WTC11 (cell line): ENCODE measurements at regions not wholly inside any gene's neighbourhood (a gene's known extent, or its start where the extent isn't known, plus 50 kb on each side); places are given as distances from the start of the nearest gene placed in this dataset.

Experiments
- ATAC-seq: fragments of 200-7000 bp; cut with Tn5 transposase; 2 replicates; pipeline ENCODE4 v1.10.0; 2021; ENCODE audit warnings: mild to moderate bottlenecking, moderate library complexity
- CTCF ChIA-PET: fragments of 300-600 bp; sonication (Branson Sonifier 250); formaldehyde crosslinking; loops from one replicate; lab custom pipeline; 2021; ENCODE audit warnings: antibody characterized with exemption; lab: Charles Lee
- POLR2A ChIA-PET: fragments of 350-600 bp; sonication (Branson Sonifier 250); formaldehyde crosslinking; loops from one replicate; lab custom pipeline; 2021; ENCODE audit warnings: antibody characterized with exemption; lab: Charles Lee
- DNase-seq: peaks from one replicate; pipeline ENCODE4 v3.0.0; 2021; ENCODE audit warnings: low spot score
- H3K27ac Mint-ChIP-seq: 2 replicates; pipeline ENCODE4 v1.8.0; 2021; ENCODE audit warnings: mixed read lengths
- H3K27me3 Mint-ChIP-seq: 2 replicates; pipeline ENCODE4 v1.8.0; 2021; ENCODE audit warnings: low read depth, mild to moderate bottlenecking, moderate library complexity, mixed read lengths
- H3K36me3 Mint-ChIP-seq: 2 replicates; pipeline ENCODE4 v1.8.0; 2021; ENCODE audit warnings: mixed read lengths
- H3K4me1 Mint-ChIP-seq: 2 replicates; pipeline ENCODE4 v1.8.0; 2022; ENCODE audit warnings: mixed read lengths
- H3K4me3 Mint-ChIP-seq: 2 replicates; pipeline ENCODE4 v1.8.0; 2021; ENCODE audit warnings: mild to moderate bottlenecking, moderate library complexity, mixed read lengths
- H3K9me3 Mint-ChIP-seq: 2 replicates; pipeline ENCODE4 v1.8.0; 2021; ENCODE audit warnings: mixed read lengths
- CREM ChIP-seq: sonication (generic); formaldehyde crosslinking; IDR thresholded peaks from 2 replicates; pipeline ENCODE4 v1.8.1; 2022; ENCODE audit warnings: mild to moderate bottlenecking, missing genetic modification reagents, moderate library complexity
- EMX1 ChIP-seq: fragments of 250-450 bp; sonication (Bioruptor Pico); IDR thresholded peaks from 2 replicates; pipeline ENCODE4 v1.8.0; 2021; ENCODE audit warnings: mild to moderate bottlenecking
- ESRRA ChIP-seq: sonication (generic); formaldehyde crosslinking; IDR thresholded peaks from 2 replicates; pipeline ENCODE4 v1.8.1; 2022; ENCODE audit warnings: mild to moderate bottlenecking, missing genetic modification reagents, borderline replicate concordance
- FOXP1 ChIP-seq: sonication (generic); formaldehyde crosslinking; IDR thresholded peaks from 2 replicates; pipeline ENCODE4 v1.8.0; 2022; ENCODE audit warnings: missing genetic modification reagents, mild to moderate bottlenecking, moderate library complexity, borderline replicate concordance
- MXD4 ChIP-seq: fragments of 250-450 bp; sonication (Bioruptor Pico); IDR thresholded peaks from 2 replicates; pipeline ENCODE4 v1.8.0; 2021; ENCODE audit warnings: mild to moderate bottlenecking, moderate library complexity, borderline replicate concordance
- NFYB ChIP-seq: sonication (generic); formaldehyde crosslinking; conservative IDR thresholded peaks from 2 replicates; pipeline ENCODE4 v1.8.0; 2022; ENCODE audit warnings: low read depth, missing genetic modification reagents
- NR1H2 ChIP-seq: sonication (generic); formaldehyde crosslinking; IDR thresholded peaks from 2 replicates; pipeline ENCODE4 v1.9.0; 2021; ENCODE audit warnings: mild to moderate bottlenecking, moderate library complexity, missing genetic modification reagents
- NR2C2 ChIP-seq: sonication (generic); formaldehyde crosslinking; IDR thresholded peaks from 2 replicates; pipeline ENCODE4 v1.8.0; 2022; ENCODE audit warnings: mild to moderate bottlenecking, missing genetic modification reagents
- NR3C1 ChIP-seq: sonication (generic); formaldehyde crosslinking; conservative IDR thresholded peaks from 2 replicates; pipeline ENCODE4 v1.8.1; 2023; ENCODE audit warnings: low read depth, mild to moderate bottlenecking, missing genetic modification reagents
- PRRX2 ChIP-seq: fragments of 250-450 bp; sonication (Bioruptor Pico); IDR thresholded peaks from 2 replicates; pipeline ENCODE4 v1.8.0; 2021; ENCODE audit warnings: mild to moderate bottlenecking
- RELA ChIP-seq: sonication (generic); formaldehyde crosslinking; IDR thresholded peaks from 2 replicates; pipeline ENCODE4 v1.8.1; 2022; ENCODE audit warnings: missing genetic modification reagents, mild to moderate bottlenecking, borderline replicate concordance
- SMAD3 ChIP-seq: sonication (generic); formaldehyde crosslinking; IDR thresholded peaks from 2 replicates; pipeline ENCODE4 v1.8.0; 2022; ENCODE audit warnings: missing genetic modification reagents, mild to moderate bottlenecking, borderline replicate concordance
- SMAD4 ChIP-seq: sonication (generic); formaldehyde crosslinking; IDR thresholded peaks from 2 replicates; pipeline ENCODE4 v1.8.0; 2022; ENCODE audit warnings: mild to moderate bottlenecking, missing genetic modification reagents
- TCF7 ChIP-seq: sonication (generic); formaldehyde crosslinking; IDR thresholded peaks from 2 replicates; pipeline ENCODE4 v1.8.0; 2022; ENCODE audit warnings: mild to moderate bottlenecking, low read depth, missing genetic modification reagents, moderate library complexity
- ZBTB21 ChIP-seq: sonication (generic); formaldehyde crosslinking; IDR thresholded peaks from 2 replicates; pipeline ENCODE4 v1.8.1; 2023; ENCODE audit warnings: mild to moderate bottlenecking, missing genetic modification reagents, borderline replicate concordance
- ZNF317 ChIP-seq: sonication (generic); formaldehyde crosslinking; IDR thresholded peaks from 2 replicates; pipeline ENCODE4 v1.8.1; 2023; ENCODE audit warnings: low read depth, mild to moderate bottlenecking, moderate library complexity, missing genetic modification reagents, borderline replicate concordance
- TF ChIP-seq, protein P1 (sequence below): sonication (generic); formaldehyde crosslinking; IDR thresholded peaks from 2 replicates; pipeline ENCODE4 v1.8.0; 2022; ENCODE audit warnings: mild to moderate bottlenecking, missing genetic modification reagents
- TF ChIP-seq, protein P2 (sequence below): fragments of 250-450 bp; sonication (Bioruptor Pico); IDR thresholded peaks from 2 replicates; pipeline ENCODE4 v1.9.0; 2021; ENCODE audit warnings: moderate library complexity, mild to moderate bottlenecking, inconsistent platforms, borderline replicate concordance
- TF ChIP-seq, protein P3 (sequence below): sonication (generic); formaldehyde crosslinking; IDR thresholded peaks from 2 replicates; pipeline ENCODE4 v1.8.1; 2023; ENCODE audit warnings: mild to moderate bottlenecking, missing genetic modification reagents, moderate library complexity
- TF ChIP-seq, protein P4 (sequence below): sonication (generic); formaldehyde crosslinking; IDR thresholded peaks from 2 replicates; pipeline ENCODE4 v1.8.1; 2022; ENCODE audit warnings: low read depth, missing genetic modification reagents, borderline replicate concordance
- TF ChIP-seq, protein P5 (sequence below): sonication (generic); formaldehyde crosslinking; conservative IDR thresholded peaks from 2 replicates; pipeline ENCODE4 v1.8.1; 2022; ENCODE audit warnings: mild to moderate bottlenecking, missing genetic modification reagents
- TF ChIP-seq, protein P6 (sequence below): sonication (generic); formaldehyde crosslinking; IDR thresholded peaks from 2 replicates; pipeline ENCODE4 v1.8.1; 2022; ENCODE audit warnings: low read depth, mild to moderate bottlenecking, moderate library complexity, missing genetic modification reagents, borderline replicate concordance
- TF ChIP-seq, protein P7 (sequence below): sonication (generic); formaldehyde crosslinking; IDR thresholded peaks from 2 replicates; pipeline ENCODE4 v1.8.1; 2022; ENCODE audit warnings: mild to moderate bottlenecking, moderate library complexity, missing genetic modification reagents
- TF ChIP-seq, protein P8 (sequence below): sonication (generic); formaldehyde crosslinking; IDR thresholded peaks from 2 replicates; pipeline ENCODE4 v1.8.0; 2022; ENCODE audit warnings: mild to moderate bottlenecking, missing genetic modification reagents
- TF ChIP-seq, protein P9 (sequence below): sonication (generic); formaldehyde crosslinking; IDR thresholded peaks from 2 replicates; pipeline ENCODE4 v1.8.0; 2023; ENCODE audit warnings: mild to moderate bottlenecking, missing genetic modification reagents

DNA sequence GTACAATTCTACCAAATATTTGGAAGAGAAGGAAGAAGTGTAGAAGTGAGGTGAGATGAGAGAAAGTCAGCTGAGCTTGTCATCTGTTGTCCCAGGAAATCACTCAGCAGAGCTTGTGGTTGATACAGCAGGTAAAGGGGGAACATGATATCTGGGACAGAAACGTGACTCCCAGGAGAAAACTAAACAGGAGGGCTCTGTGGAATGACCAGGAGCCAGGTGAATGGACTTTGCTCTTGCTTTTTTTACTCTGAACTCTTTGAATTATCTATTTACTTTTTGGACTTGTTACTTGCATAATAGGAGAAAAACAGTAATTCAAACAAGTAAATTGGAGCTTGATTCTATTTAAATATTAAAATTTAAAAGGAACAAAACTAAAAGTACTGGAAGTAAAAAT, 555.6 kb upstream of the FRG1 start:
- Mint-ChIP-seq H3K27ac (no peak overlapping the region), H3K4me1 (no peaks in the 10 kb centered on the region), H3K9me3 (peaks cover 38% of the 10 kb centered on the region), H3K27me3 (no peaks in the 10 kb centered on the region), H3K4me3 (no peak overlapping the region), H3K36me3 (peaks cover 13% of the 10 kb centered on the region)
- ChIA-PET CTCF (no interaction called here), POLR2A (no interaction called here)
- no peak for TF ChIP-seq ZBTB21
- TF ChIP-seq, protein P1, sequence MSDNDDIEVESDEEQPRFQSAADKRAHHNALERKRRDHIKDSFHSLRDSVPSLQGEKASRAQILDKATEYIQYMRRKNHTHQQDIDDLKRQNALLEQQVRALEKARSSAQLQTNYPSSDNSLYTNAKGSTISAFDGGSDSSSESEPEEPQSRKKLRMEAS: no peak
- TF ChIP-seq, protein P2, sequence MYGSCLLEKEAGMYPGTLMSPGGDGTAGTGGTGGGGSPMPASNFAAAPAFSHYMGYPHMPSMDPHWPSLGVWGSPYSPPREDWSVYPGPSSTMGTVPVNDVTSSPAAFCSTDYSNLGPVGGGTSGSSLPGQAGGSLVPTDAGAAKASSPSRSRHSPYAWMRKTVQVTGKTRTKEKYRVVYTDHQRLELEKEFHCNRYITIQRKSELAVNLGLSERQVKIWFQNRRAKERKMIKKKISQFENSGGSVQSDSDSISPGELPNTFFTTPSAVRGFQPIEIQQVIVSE (CRISPR knock-in tag): no peak
- no peak for TF ChIP-seq NR1H2
- TF ChIP-seq FOXP1: no peak
- TF ChIP-seq ZNF317: no peak
- TF ChIP-seq ESRRA: no peak
- TF ChIP-seq, protein P3, sequence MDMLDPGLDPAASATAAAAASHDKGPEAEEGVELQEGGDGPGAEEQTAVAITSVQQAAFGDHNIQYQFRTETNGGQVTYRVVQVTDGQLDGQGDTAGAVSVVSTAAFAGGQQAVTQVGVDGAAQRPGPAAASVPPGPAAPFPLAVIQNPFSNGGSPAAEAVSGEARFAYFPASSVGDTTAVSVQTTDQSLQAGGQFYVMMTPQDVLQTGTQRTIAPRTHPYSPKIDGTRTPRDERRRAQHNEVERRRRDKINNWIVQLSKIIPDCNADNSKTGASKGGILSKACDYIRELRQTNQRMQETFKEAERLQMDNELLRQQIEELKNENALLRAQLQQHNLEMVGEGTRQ (CRISPR knock-in tag): no peak
- TF ChIP-seq MXD4 (CRISPR knock-in tag): no peak
- no peak for TF ChIP-seq NR2C2 (CRISPR knock-in tag)
- no peak for TF ChIP-seq NFYB (CRISPR knock-in tag)
- TF ChIP-seq, protein P4, sequence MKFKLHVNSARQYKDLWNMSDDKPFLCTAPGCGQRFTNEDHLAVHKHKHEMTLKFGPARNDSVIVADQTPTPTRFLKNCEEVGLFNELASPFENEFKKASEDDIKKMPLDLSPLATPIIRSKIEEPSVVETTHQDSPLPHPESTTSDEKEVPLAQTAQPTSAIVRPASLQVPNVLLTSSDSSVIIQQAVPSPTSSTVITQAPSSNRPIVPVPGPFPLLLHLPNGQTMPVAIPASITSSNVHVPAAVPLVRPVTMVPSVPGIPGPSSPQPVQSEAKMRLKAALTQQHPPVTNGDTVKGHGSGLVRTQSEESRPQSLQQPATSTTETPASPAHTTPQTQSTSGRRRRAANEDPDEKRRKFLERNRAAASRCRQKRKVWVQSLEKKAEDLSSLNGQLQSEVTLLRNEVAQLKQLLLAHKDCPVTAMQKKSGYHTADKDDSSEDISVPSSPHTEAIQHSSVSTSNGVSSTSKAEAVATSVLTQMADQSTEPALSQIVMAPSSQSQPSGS (CRISPR knock-in tag): no peak
- TF ChIP-seq, protein P5, sequence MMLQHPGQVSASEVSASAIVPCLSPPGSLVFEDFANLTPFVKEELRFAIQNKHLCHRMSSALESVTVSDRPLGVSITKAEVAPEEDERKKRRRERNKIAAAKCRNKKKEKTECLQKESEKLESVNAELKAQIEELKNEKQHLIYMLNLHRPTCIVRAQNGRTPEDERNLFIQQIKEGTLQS (CRISPR knock-in tag): no peak
- TF ChIP-seq, protein P6, sequence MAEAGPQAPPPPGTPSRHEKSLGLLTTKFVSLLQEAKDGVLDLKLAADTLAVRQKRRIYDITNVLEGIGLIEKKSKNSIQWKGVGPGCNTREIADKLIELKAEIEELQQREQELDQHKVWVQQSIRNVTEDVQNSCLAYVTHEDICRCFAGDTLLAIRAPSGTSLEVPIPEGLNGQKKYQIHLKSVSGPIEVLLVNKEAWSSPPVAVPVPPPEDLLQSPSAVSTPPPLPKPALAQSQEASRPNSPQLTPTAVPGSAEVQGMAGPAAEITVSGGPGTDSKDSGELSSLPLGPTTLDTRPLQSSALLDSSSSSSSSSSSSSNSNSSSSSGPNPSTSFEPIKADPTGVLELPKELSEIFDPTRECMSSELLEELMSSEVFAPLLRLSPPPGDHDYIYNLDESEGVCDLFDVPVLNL (CRISPR knock-in tag): no peak
- TF ChIP-seq CREM: no peak
- TF ChIP-seq SMAD4 (CRISPR knock-in tag): no peak
- TF ChIP-seq TCF7 (CRISPR knock-in tag): no peak
- TF ChIP-seq, protein P7, sequence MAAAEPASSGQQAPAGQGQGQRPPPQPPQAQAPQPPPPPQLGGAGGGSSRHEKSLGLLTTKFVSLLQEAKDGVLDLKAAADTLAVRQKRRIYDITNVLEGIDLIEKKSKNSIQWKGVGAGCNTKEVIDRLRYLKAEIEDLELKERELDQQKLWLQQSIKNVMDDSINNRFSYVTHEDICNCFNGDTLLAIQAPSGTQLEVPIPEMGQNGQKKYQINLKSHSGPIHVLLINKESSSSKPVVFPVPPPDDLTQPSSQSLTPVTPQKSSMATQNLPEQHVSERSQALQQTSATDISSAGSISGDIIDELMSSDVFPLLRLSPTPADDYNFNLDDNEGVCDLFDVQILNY (CRISPR knock-in tag): no peak
- TF ChIP-seq, protein P8, sequence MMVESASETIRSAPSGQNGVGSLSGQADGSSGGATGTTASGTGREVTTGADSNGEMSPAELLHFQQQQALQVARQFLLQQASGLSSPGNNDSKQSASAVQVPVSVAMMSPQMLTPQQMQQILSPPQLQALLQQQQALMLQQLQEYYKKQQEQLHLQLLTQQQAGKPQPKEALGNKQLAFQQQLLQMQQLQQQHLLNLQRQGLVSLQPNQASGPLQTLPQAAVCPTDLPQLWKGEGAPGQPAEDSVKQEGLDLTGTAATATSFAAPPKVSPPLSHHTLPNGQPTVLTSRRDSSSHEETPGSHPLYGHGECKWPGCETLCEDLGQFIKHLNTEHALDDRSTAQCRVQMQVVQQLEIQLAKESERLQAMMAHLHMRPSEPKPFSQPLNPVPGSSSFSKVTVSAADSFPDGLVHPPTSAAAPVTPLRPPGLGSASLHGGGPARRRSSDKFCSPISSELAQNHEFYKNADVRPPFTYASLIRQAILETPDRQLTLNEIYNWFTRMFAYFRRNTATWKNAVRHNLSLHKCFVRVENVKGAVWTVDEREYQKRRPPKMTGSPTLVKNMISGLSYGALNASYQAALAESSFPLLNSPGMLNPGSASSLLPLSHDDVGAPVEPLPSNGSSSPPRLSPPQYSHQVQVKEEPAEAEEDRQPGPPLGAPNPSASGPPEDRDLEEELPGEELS: no peak
- no peak for DNase-seq
- ATAC-seq: no peak

DNA sequence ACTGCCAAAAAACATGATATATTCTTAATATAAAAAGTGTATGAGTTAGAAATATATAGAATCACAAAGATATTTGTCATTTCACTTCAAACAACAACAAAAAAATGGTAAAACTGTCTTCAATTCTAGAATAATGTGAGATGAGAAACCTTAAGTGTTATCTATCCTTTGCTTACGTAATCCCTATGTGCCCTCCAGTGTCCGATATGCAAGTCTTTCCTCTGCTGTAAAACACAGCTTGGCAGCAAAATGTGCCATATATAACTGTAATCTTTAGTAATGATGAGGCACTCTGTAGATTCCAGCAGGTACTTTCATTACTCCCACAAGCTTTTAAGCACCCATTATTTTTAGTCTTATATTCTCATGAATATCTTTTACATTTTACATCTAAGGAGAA, 555.1 kb upstream of the FRG1 start:
- CTCF ChIA-PET: no interaction called here
- DNase-seq (no peak), ATAC-seq (no peak)
- Mint-ChIP-seq H3K27ac (no peak overlapping the region), H3K27me3 (no peaks in the 10 kb centered on the region), H3K4me3 (no peak overlapping the region), H3K4me1 (no peaks in the 10 kb centered on the region), H3K9me3 (peaks cover 42% of the 10 kb centered on the region), H3K36me3 (peaks cover 13% of the 10 kb centered on the region)
- POLR2A ChIA-PET: no interaction called here
- TF ChIP-seq EMX1 (no peak), NR3C1 (CRISPR knock-in tag) (no peak), SMAD3 (CRISPR knock-in tag) (no peak), PRRX2 (no peak), RELA (CRISPR knock-in tag) (no peak)
- TF ChIP-seq, protein P9, sequence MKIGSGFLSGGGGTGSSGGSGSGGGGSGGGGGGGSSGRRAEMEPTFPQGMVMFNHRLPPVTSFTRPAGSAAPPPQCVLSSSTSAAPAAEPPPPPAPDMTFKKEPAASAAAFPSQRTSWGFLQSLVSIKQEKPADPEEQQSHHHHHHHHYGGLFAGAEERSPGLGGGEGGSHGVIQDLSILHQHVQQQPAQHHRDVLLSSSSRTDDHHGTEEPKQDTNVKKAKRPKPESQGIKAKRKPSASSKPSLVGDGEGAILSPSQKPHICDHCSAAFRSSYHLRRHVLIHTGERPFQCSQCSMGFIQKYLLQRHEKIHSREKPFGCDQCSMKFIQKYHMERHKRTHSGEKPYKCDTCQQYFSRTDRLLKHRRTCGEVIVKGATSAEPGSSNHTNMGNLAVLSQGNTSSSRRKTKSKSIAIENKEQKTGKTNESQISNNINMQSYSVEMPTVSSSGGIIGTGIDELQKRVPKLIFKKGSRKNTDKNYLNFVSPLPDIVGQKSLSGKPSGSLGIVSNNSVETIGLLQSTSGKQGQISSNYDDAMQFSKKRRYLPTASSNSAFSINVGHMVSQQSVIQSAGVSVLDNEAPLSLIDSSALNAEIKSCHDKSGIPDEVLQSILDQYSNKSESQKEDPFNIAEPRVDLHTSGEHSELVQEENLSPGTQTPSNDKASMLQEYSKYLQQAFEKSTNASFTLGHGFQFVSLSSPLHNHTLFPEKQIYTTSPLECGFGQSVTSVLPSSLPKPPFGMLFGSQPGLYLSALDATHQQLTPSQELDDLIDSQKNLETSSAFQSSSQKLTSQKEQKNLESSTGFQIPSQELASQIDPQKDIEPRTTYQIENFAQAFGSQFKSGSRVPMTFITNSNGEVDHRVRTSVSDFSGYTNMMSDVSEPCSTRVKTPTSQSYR (CRISPR knock-in tag): no peak
- TF ChIP-seq, protein P6 (CRISPR knock-in tag): no peak
